HepG2 (cell line): ENCODE measurements at regions not wholly inside any gene's neighbourhood (a gene's known extent, or its start where the extent isn't known, plus 50 kb on each side); places are given as distances from the start of the nearest gene placed in this dataset.

Experiments used
- ATAC-seq: fragments of 200-7000 bp; cut with Tn5 transposase; 3 replicates; pipeline ENCODE4 v1.9.1; 2020; ENCODE audit warnings: mild to moderate bottlenecking, moderate library complexity
- BruUV-seq: library from RNA; stranded (reverse); fragments of 400-500 nt; replicated peaks from 2 replicates; lab custom pipeline; 2021; lab: Mats Ljungman, UMichigan
- CTCF ChIA-PET: fragments of 300-600 bp; formaldehyde crosslinking; extraction: SDS; loops from one replicate; lab custom pipeline; 2021; ENCODE audit warnings: low total read pairs, inconsistent platforms, low intra/inter-chr PET ratio; lab: Yijun Ruan, JAX
- POLR2A ChIA-PET: fragments of 350-600 bp; sonication (Branson Sonifier 250); formaldehyde crosslinking; loops from one replicate; lab custom pipeline; 2020; ENCODE audit warnings: antibody characterized with exemption, inconsistent platforms; lab: Yijun Ruan, JAX
- DNase-seq: peaks from one replicate; pipeline ENCODE4 v3.0.0-alpha.2; 2015; ENCODE audit warnings: low spot score
- FAIRE-seq: peaks from 3 replicates; lab custom pipeline; 2011; peaks lifted over from hg19 to GRCh38; lab: Jason Lieb, UNC
- H2AFZ ChIP-seq: one replicate; pipeline ENCODE4 v1.6.1; 2011; ENCODE audit warnings: low read length, inconsistent platforms
- H3K27ac ChIP-seq: fragments of 300-600 bp; 3 replicates; pipeline ENCODE4 v1.8.0; 2011; ENCODE audit warnings: mixed run types, mild to moderate bottlenecking, mixed read lengths, low read length, inconsistent platforms; ENCODE audit not compliant: insufficient read depth; ENCODE audit errors: extremely low read length
- H3K27me3 ChIP-seq, 2 experiments: fragments of 200-600 bp in 1 of 2; 2 replicates in 1 of 2; 3 replicates in 1 of 2; pipeline versions ENCODE4 v1.6.0 to v1.8.0; 2011; ENCODE audit warnings: low read length in 2 of 2, mild to moderate bottlenecking in 2 of 2, moderate library complexity in 2 of 2, inconsistent platforms in 1 of 2; ENCODE audit not compliant: insufficient read depth in 2 of 2, control insufficient read depth in 1 of 2
- H3K36me3 ChIP-seq, 2 experiments: fragments of 200-600 bp in 1 of 2; replicated peaks in 1 of 2; 2 replicates in 1 of 2; 3 replicates in 1 of 2; pipeline versions ENCODE4 v1.5.1 to v1.8.0; 2011; ENCODE audit warnings: low read length in 2 of 2, inconsistent platforms in 1 of 2; ENCODE audit not compliant: insufficient read depth in 2 of 2, control insufficient read depth in 1 of 2
- H3K4me1 ChIP-seq: 2 replicates; pipeline ENCODE4 v1.5.1; 2012; ENCODE audit warnings: low read length, inconsistent platforms; ENCODE audit not compliant: insufficient read depth
- H3K4me2 ChIP-seq: 2 replicates; pipeline ENCODE4 v1.6.0; 2011; ENCODE audit warnings: low read depth, low read length, inconsistent platforms
- H3K4me3 ChIP-seq, 3 experiments: fragments of 200-600 bp in 1 of 3; sonication (generic), shearing (Covaris generic) in 1 of 3; replicated peaks in 1 of 3; 2 replicates each; pipeline ENCODE4 v1.5.1; 2011 to 2016; ENCODE audit warnings: low read length in 3 of 3, inconsistent platforms in 2 of 3, low read depth in 2 of 3, mild to moderate bottlenecking in 2 of 3, control low read depth in 1 of 3, mixed read lengths in 1 of 3; ENCODE audit not compliant: insufficient read depth in 1 of 3
- H3K79me2 ChIP-seq: one replicate; pipeline ENCODE4 v1.6.1; 2011; ENCODE audit warnings: low read length, inconsistent platforms; ENCODE audit not compliant: insufficient read depth
- H3K9ac ChIP-seq: 2 replicates; pipeline ENCODE4 v1.6.0; 2011; ENCODE audit warnings: mild to moderate bottlenecking, low read depth, low read length, inconsistent platforms; ENCODE audit not compliant: insufficient read depth
- H3K9me3 ChIP-seq: 2 replicates; pipeline ENCODE4 v1.5.1; 2012; ENCODE audit warnings: mild to moderate bottlenecking, low read length
- H4K20me1 ChIP-seq: 2 replicates; pipeline ENCODE4 v1.6.0; 2011; ENCODE audit warnings: inconsistent platforms, mild to moderate bottlenecking, low read length, moderate library complexity; ENCODE audit not compliant: insufficient read depth
- ATF1 ChIP-seq: IDR thresholded peaks from 2 replicates; pipeline ENCODE4 v1.6.1; 2016; ENCODE audit warnings: mild to moderate bottlenecking, control low read depth
- ATF7-NPFF ChIP-seq: sonication (generic); formaldehyde crosslinking; IDR thresholded peaks from 2 replicates; pipeline ENCODE4 v1.8.1; 2023; ENCODE audit warnings: mild to moderate bottlenecking, low read depth, missing genetic modification reagents, moderate library complexity
- BHLHE40 ChIP-seq: IDR thresholded peaks from 2 replicates; pipeline ENCODE4 v1.6.1; 2011; ENCODE audit warnings: low read length, improper control_type of control experiment
- FOSL2 ChIP-seq: sonication (generic); formaldehyde crosslinking; IDR thresholded peaks from 2 replicates; pipeline ENCODE4 v1.4.0; 2020; ENCODE audit warnings: missing genetic modification reagents
- GATA4 ChIP-seq: sonication (generic); IDR thresholded peaks from 2 replicates; pipeline ENCODE4 v1.6.1; 2016; ENCODE audit warnings: antibody characterized with exemption, low read depth, borderline replicate concordance
- GZF1 ChIP-seq: sonication (generic); formaldehyde crosslinking; IDR thresholded peaks from 2 replicates; pipeline ENCODE4 v1.5.1; 2020; ENCODE audit warnings: mild to moderate bottlenecking, missing genetic modification reagents
- MIER2 ChIP-seq: IDR thresholded peaks from 2 replicates; pipeline ENCODE4 v1.6.1; 2016; ENCODE audit warnings: missing biosample characterization, missing genetic modification reagents
- NFE2L2 ChIP-seq: fragments of 150-350 bp; IDR thresholded peaks from 2 replicates; pipeline ENCODE4 v1.6.1; 2014; ENCODE audit warnings: low read length
- RBAK ChIP-seq: sonication (generic); formaldehyde crosslinking; IDR thresholded peaks from 2 replicates; pipeline ENCODE4 v1.5.1; 2020; ENCODE audit warnings: mild to moderate bottlenecking, missing genetic modification reagents
- TCF7L2 ChIP-seq: IDR thresholded peaks from 2 replicates; pipeline ENCODE4 v1.6.1; 2011; ENCODE audit warnings: mild to moderate bottlenecking, low read depth, low read length, moderate library complexity
- TRAFD1 ChIP-seq: sonication (generic); formaldehyde crosslinking; IDR thresholded peaks from 2 replicates; pipeline ENCODE4 v1.5.1; 2020; ENCODE audit warnings: missing genetic modification reagents, mild to moderate bottlenecking, borderline replicate concordance
- ZBTB25 ChIP-seq: IDR thresholded peaks from 2 replicates; pipeline ENCODE4 v1.6.1; 2018; ENCODE audit warnings: missing genetic modification reagents
- ZNF20 ChIP-seq: sonication (generic); formaldehyde crosslinking; IDR thresholded peaks from 2 replicates; pipeline ENCODE4 v1.4.0; 2020; ENCODE audit warnings: mild to moderate bottlenecking, moderate library complexity, missing genetic modification reagents
- ZNF343 ChIP-seq: sonication (generic); formaldehyde crosslinking; IDR thresholded peaks from 2 replicates; pipeline ENCODE4 v1.4.0; 2020; ENCODE audit warnings: mild to moderate bottlenecking, missing genetic modification reagents
- ZNF605 ChIP-seq: sonication (generic); formaldehyde crosslinking; IDR thresholded peaks from 2 replicates; pipeline ENCODE4 v1.8.0; 2022; ENCODE audit warnings: mild to moderate bottlenecking, missing genetic modification reagents
- ZNF670 ChIP-seq: sonication (generic); formaldehyde crosslinking; IDR thresholded peaks from 2 replicates; pipeline ENCODE4 v1.8.0; 2022; ENCODE audit warnings: mild to moderate bottlenecking, missing genetic modification reagents, borderline replicate concordance
- ZNF672 ChIP-seq: sonication (generic); formaldehyde crosslinking; IDR thresholded peaks from 2 replicates; pipeline ENCODE4 v1.8.1; 2022; ENCODE audit warnings: missing genetic modification reagents
- WGBS: methylation state at CpG from one replicate; pipeline ENCODE4 v1.1.6; 2017; ENCODE audit warnings: low lambda C conversion rate; 5-methylcytosine and 5-hydroxymethylcytosine counted together
- in situ Hi-C: cut with HindIII; loops from 2 replicates; pipeline ENCODE4 v1.10.0; 2017; ENCODE audit warnings: low pct_unique_long_range_greater_than_20kb; ENCODE audit not compliant: extremely low pct_ligation_motif_present
- intact Hi-C: fragments of 100-400 bp; cut with micrococcal nuclease; formaldehyde crosslinking; loops from one replicate; pipeline ENCODE4 v1.10.0; 2022; ENCODE audit not compliant: unreplicated experiment

GRCh38 chrY:7957773-7958172 is 1046.2 kb upstream of the AMELY start:
- no peaks in the 10 kb centered on the region for H3K36me3 ChIP-seq
- no peaks in the 10 kb centered on the region for H3K27me3 ChIP-seq
- H3K79me2 ChIP-seq, result no peaks in the 10 kb centered on the region
- no peak overlapping the region; the same call in 1 of the 2 replicates for H3K4me2 ChIP-seq
- peak; percentile 44 for DNase-seq
- peak; percentile 30; the same call in 1 of the 2 replicates for TF ChIP-seq FOSL2 (CRISPR knock-in tag)
- TF ChIP-seq ZNF605 (CRISPR knock-in tag), result no peak
- TF ChIP-seq GATA4, result no peak
- WGBS, result 0% methylated on average over 3 of the region's 4 CpGs
- no peaks in the 10 kb centered on the region for H3K9me3 ChIP-seq
- in situ Hi-C loops, result no loop called here
- no peaks in the 10 kb centered on the region for H4K20me1 ChIP-seq
- H3K27ac ChIP-seq, result no peak overlapping the region
- BruUV-seq, result no TSS peak
- intact Hi-C loops, result no loop called here
- ChIA-PET POLR2A (no interaction called here), CTCF (no interaction called here)
- H3K4me3 ChIP-seq, result no peak overlapping the region
- peaks cover 10% of the 10 kb centered on the region; the same call in 1 of the 2 replicates for H3K4me1 ChIP-seq
- no peak overlapping the region for H2AFZ ChIP-seq
- no peak for FAIRE-seq
- ATAC-seq, result no peak
- no peak overlapping the region for H3K9ac ChIP-seq

- Histone ChIP-seq H3K9me3 (no peaks in the 10 kb centered on the region), H3K4me2 (no peak overlapping the region), H3K36me3 (no peaks in the 10 kb centered on the region), H4K20me1 (no peaks in the 10 kb centered on the region), H3K4me3 (no peak overlapping the region), H3K9ac (no peak overlapping the region), H3K27ac (no peak overlapping the region), H3K79me2 (no peaks in the 10 kb centered on the region), H3K4me1 (no peaks in the 10 kb centered on the region), H2AFZ (no peak overlapping the region), H3K27me3 (no peaks in the 10 kb centered on the region)
- intact Hi-C loops, result no loop called here
- FAIRE-seq (no peak), DNase-seq (no peak), ATAC-seq (no peak)
- no TSS peak for BruUV-seq
- 0% methylated on average over 2 of the region's 3 CpGs for WGBS
- ChIA-PET CTCF (no interaction called here), POLR2A (no interaction called here)
- in situ Hi-C loops, result no loop called here
- TF ChIP-seq ZNF20 (no peak), MIER2 (CRISPR knock-in tag) (no peak), ZBTB25 (no peak), GZF1 (CRISPR knock-in tag) (no peak), ATF7-NPFF (CRISPR knock-in tag) (no peak), ZNF670 (CRISPR knock-in tag) (no peak), BHLHE40 (no peak), TCF7L2 (no peak), TRAFD1 (CRISPR knock-in tag) (no peak), NFE2L2 (no peak), ATF1 (no peak), ZNF343 (no peak), RBAK (no peak), ZNF672 (no peak)
Measured at GRCh38 chrY:7951187-7951852, 1039.8 kb upstream of the AMELY start.
